ENCODE measurements at regions not wholly inside any gene's neighbourhood (a gene's known extent, or its start where the extent isn't known, plus 50 kb on each side); places are given as distances from the start of the nearest gene placed in this dataset.

DNA sequence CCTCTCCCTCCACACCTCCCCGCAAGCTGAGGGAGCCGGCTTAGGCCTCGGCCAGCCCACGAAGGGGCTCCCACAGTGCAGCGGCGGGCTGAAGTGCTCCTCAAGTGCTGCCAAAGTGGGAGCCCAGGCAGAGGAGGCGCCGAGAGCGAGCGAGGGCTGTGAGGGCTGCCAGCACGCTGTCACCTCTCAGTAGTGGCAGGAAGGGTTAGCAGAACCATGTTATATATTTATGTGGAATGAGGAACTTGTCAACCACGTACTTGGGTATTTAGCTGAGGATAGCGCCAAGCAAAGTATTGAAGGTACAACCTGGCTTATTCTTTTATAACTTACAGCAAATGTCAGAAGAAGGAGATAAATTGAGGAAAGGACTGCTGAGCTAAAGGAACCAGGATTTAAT lies 144.1 kb upstream of the MGAT5 start:
- Histone ChIP-seq H3K4me3 (ENCODE audit: low read depth in 2 of 2, low read length in 1 of 2) (no peak overlapping the region), H3K9me2 (no peaks in the 10 kb centered on the region), H3F3A (replicated peaks; ENCODE audit: insufficient read depth) (no peaks in the 10 kb centered on the region), H3K4me2 (no peak overlapping the region), H3K79me2 (ENCODE audit: insufficient read depth) (no peaks in the 10 kb centered on the region), H4K20me1 (ENCODE audit: insufficient read depth) (no peaks in the 10 kb centered on the region), H3K27ac (ENCODE audit: low read depth in 2 of 2, low read length in 1 of 2) (no peak overlapping the region), H3K9ac (no peak overlapping the region), H3K27me3 (ENCODE audit: insufficient read depth) (no peaks in the 10 kb centered on the region), H2AFZ (ENCODE audit: low read depth) (no peak overlapping the region), H3K4me1 (ENCODE audit: control insufficient read depth in 1 of 2, insufficient read depth in 2 of 2, low read depth in 1 of 2, low read length in 1 of 2) (no peaks in the 10 kb centered on the region), H3K9me3 (no peaks in the 10 kb centered on the region), H3K36me3 (replicated peaks in 1 of 2; ENCODE audit: control insufficient read depth in 1 of 2, insufficient read depth in 2 of 2, low read length in 1 of 2) (no peaks in the 10 kb centered on the region)
- 78% methylated on average over 11 of the region's 13 CpGs for WGBS (ENCODE audit: low lambda C conversion rate)
- POLR2A ChIA-PET, result no interaction called here
- TF ChIP-seq NFIC (IDR thresholded peaks at IDR 0.05; ENCODE audit: borderline replicate concordance) (no peak), TAF1 (IDR thresholded peaks at IDR 0.05; ENCODE audit: borderline replicate concordance, low read depth, low read length) (no peak), GABPA (IDR thresholded peaks at IDR 0.05; ENCODE audit: low read depth) (no peak), NRF1 (IDR thresholded peaks at IDR 0.05; ENCODE audit: low read depth, low read length) (no peak), ELF1 (IDR thresholded peaks at IDR 0.05) (no peak), MXI1 (IDR thresholded peaks at IDR 0.05; ENCODE audit: low read depth, low read length) (no peak), YY1 (IDR thresholded peaks at IDR 0.05; ENCODE audit: low read depth) (no peak), FOXJ3 (CRISPR knock-in tag; IDR thresholded peaks at IDR 0.05) (no peak), TCF12 (IDR thresholded peaks at IDR 0.05) (no peak), MEF2A (IDR thresholded peaks at IDR 0.05; ENCODE audit: borderline replicate concordance, low read depth) (no peak), SMC3 (IDR thresholded peaks at IDR 0.05; ENCODE audit: low read depth, low read length) (no peak), EP300 (IDR thresholded peaks at IDR 0.05; ENCODE audit: borderline replicate concordance in 1 of 2, low read depth in 1 of 2, low read length in 1 of 2) (no peak), POLR2AphosphoS5 (IDR thresholded peaks at IDR 0.05; ENCODE audit: low read depth, low read length) (no peak)
- TF ChIP-seq, protein P1, sequence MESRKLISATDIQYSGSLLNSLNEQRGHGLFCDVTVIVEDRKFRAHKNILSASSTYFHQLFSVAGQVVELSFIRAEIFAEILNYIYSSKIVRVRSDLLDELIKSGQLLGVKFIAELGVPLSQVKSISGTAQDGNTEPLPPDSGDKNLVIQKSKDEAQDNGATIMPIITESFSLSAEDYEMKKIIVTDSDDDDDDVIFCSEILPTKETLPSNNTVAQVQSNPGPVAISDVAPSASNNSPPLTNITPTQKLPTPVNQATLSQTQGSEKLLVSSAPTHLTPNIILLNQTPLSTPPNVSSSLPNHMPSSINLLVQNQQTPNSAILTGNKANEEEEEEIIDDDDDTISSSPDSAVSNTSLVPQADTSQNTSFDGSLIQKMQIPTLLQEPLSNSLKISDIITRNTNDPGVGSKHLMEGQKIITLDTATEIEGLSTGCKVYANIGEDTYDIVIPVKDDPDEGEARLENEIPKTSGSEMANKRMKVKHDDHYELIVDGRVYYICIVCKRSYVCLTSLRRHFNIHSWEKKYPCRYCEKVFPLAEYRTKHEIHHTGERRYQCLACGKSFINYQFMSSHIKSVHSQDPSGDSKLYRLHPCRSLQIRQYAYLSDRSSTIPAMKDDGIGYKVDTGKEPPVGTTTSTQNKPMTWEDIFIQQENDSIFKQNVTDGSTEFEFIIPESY (IDR thresholded peaks at IDR 0.05; ENCODE audit: borderline replicate concordance, low read depth), result no peak
- DNase-seq, result no peak
- CTCF ChIA-PET, result interaction anchor here (1.1 to 2.9 kb wide), 4 partner anchors 8 to 302 kb away, joined by 3 to 13 read pairs (median 6); no protein-coding TSS in a partner anchor

DNA sequence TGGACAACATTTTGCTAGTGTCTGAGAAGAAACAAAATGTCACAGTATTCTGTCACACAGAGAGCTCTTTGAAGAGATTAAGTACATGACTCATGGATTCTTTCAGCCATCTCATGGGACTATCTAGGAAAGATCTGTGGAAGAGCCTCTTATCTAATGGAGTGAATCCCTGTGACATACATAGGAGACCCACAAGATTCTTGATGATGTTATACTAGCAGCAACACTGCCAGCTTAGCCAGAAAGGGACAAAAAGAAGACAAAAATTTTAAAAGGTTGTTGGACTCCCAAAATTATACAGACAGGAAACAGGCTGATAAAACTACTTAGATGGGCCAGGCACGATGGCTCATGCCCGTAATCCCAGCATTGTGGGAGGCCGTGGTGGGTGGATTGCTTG lies 143.3 kb upstream of the MGAT5 start:
- no peaks in the 10 kb centered on the region for H3K4me1 ChIP-seq (ENCODE audit: control insufficient read depth in 1 of 2, insufficient read depth in 2 of 2, low read depth in 1 of 2, low read length in 1 of 2)
- no peak overlapping the region for H3K27ac ChIP-seq (ENCODE audit: low read depth in 2 of 2, low read length in 1 of 2)
- CTCF ChIA-PET, result interaction anchor here (1.1 to 2.9 kb wide), 4 partner anchors 7 to 301 kb away, joined by 3 to 13 read pairs (median 6); no protein-coding TSS in a partner anchor
- TF ChIP-seq GABPA (IDR thresholded peaks at IDR 0.05; ENCODE audit: low read depth), result no peak
- no peak for TF ChIP-seq TCF12 (IDR thresholded peaks at IDR 0.05)
- TF ChIP-seq FOXJ3 (CRISPR knock-in tag; IDR thresholded peaks at IDR 0.05), result no peak
- H2AFZ ChIP-seq (ENCODE audit: low read depth), result no peak overlapping the region
- POLR2A ChIA-PET, result no interaction called here
- 39% methylated on average over 3 of the region's 3 CpGs for WGBS (ENCODE audit: low lambda C conversion rate)
- no peak overlapping the region for H3K4me2 ChIP-seq
- no peaks in the 10 kb centered on the region for H4K20me1 ChIP-seq (ENCODE audit: insufficient read depth)
- no peak for DNase-seq
- no peaks in the 10 kb centered on the region for H3K9me2 ChIP-seq
- H3K4me3 ChIP-seq (ENCODE audit: low read depth in 2 of 2, low read length in 1 of 2), result no peak overlapping the region
- H3K9me3 ChIP-seq, result no peaks in the 10 kb centered on the region
- H3K9ac ChIP-seq, result no peak overlapping the region
- H3K27me3 ChIP-seq (ENCODE audit: insufficient read depth), result no peaks in the 10 kb centered on the region
- H3K36me3 ChIP-seq (replicated peaks in 1 of 2; ENCODE audit: control insufficient read depth in 1 of 2, insufficient read depth in 2 of 2, low read length in 1 of 2), result no peaks in the 10 kb centered on the region
- H3F3A ChIP-seq (replicated peaks; ENCODE audit: insufficient read depth), result no peaks in the 10 kb centered on the region
- H3K79me2 ChIP-seq (ENCODE audit: insufficient read depth), result no peaks in the 10 kb centered on the region
